ENCODE measurements at regions not wholly inside any gene's neighbourhood (a gene's known extent, or its start where the extent isn't known, plus 50 kb on each side); places are given as distances from the start of the nearest gene placed in this dataset.

- DNase-seq (ENCODE audit: low read depth in 2 of 2), result no peak
Measured at GRCh38 chr4:4746444-4746843, 113.0 kb upstream of the MSX1 start.

DNA sequence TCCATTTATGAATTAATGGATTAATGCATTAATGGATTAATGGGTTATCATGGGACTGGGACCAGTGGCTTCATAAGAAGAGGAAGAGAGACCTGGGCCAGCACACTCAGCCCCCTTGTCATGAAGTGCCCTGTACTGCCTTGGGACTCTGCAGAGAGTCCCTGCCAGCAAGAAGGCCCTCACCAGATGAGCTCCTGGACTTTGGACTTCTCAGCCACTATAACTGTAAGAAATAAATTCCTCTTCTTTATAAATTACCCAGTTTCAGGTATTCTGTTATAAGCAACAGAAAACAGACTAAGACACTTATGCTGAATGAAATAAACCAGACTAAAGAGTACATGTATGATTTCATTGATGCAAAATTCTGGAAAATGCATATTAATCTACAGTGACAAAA is 119.4 kb upstream of the MSX1 start:
- DNase-seq (ENCODE audit: low read depth in 2 of 2), result no peak

DNA sequence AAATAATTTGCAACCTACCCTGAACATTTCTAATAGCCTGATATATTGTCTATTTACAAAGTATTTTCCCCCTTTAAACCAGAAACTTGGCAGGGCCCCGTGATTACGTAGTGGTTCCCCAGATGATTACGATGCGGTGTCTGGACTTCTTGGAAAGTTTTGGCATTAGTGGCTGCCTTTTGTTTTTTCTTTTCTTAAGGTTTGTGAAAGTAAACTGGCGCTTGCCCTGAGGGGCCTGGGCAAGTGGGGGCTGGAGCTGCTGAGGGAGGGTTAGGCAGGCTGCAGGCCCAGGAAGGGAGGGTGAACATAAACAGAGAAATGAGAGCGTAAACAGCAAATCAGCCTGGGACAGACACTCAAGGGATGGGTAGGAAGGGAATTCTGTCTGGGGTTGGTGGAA is 123.6 kb upstream of the MSX1 start:
- DNase-seq (ENCODE audit: low read depth in 2 of 2), result no peak

GRCh38 chr4:4735136-4735750 is 124.2 kb upstream of the MSX1 start:
- DNase-seq (ENCODE audit: low read depth in 2 of 2), result no peak

GRCh38 chr4:4734425-4734824 is 125.0 kb upstream of the MSX1 start:
- no peak for DNase-seq (ENCODE audit: low read depth in 2 of 2)

GRCh38 chr4:4733663-4734062 is 125.8 kb upstream of the MSX1 start:
- no peak for DNase-seq (ENCODE audit: low read depth in 2 of 2)

DNA sequence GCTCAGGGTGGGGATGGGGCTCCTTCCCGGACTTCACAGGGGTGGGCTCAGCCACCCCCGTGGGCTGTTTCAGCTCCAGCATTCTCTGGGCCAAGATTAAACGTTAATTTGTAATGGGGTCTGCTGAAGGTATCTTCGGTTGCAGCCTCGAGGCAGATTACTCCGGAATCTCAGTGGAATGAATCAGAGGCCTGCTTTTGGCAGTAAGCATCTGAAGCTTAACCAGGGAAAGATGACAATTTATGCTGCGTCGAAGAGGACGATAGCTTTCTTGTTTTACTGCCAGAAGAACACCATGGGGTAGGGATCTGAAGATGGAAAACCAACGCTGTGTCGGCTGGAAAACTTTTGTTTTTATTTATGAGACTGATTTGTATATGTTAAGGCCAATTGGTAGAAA is 129.2 kb upstream of the MSX1 start:
- DNase-seq (ENCODE audit: low read depth in 2 of 2), result no peak

- no peak for DNase-seq (ENCODE audit: low read depth in 2 of 2)
Measured at GRCh38 chr4:4729206-4729605, 130.3 kb upstream of the MSX1 start.

- DNase-seq (ENCODE audit: low read depth in 2 of 2), result no peak
Measured at GRCh38 chr4:4727536-4727935, 131.9 kb upstream of the MSX1 start.

DNA sequence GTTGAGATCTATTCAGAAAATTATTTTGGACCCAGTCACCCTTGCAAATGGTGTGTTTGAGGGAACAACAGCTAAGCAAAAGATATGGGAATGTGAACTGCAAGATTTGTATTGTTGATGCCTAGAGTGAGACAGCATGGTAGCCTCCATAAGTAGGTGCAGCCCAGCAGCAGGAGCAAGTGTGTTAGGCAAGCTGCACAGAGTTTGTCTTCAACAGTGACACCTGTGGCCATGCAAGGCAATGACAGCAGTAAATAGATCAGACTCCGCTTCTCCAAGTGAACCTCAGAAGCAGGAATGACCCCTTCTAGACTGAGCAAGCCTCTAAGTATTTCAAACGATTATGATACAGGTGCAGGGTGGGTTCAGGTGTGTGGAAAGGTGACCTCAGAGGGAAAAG is 133.4 kb upstream of the MSX1 start:
- no peak for DNase-seq (ENCODE audit: low read depth in 2 of 2)

GRCh38 chr4:4724321-4724720 is 135.1 kb upstream of the MSX1 start:
- no peak for DNase-seq (ENCODE audit: low read depth in 2 of 2)

GRCh38 chr4:4721636-4722035 is 137.8 kb upstream of the MSX1 start:
- no peak for DNase-seq (ENCODE audit: low read depth in 2 of 2)

DNA sequence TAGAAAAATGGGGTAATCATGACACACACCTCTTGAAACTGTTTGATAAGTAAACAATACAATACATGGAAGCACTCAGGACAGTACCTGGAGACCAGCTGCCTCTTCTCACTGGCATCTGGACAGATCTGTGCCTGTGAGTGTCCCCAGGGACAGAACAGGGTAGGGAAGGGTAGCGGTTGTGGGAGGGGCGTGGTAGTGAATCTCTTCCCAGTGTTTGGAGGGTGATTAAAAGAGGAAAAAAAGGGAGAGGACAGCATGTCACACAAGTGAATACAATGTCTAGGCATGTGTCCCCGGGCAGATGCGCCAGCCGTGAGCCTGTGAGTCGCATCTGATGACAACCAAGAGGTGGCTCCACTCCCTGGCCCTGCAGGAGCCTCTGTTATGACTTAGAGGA is 138.8 kb upstream of the MSX1 start:
- no peak for DNase-seq (ENCODE audit: low read depth in 2 of 2)

- DNase-seq (ENCODE audit: low read depth in 2 of 2), result no peak
Measured at GRCh38 chr4:4719436-4719835, 140.0 kb upstream of the MSX1 start.

GRCh38 chr4:4717692-4718091 is 141.8 kb upstream of the MSX1 start:
- no peak for DNase-seq (ENCODE audit: low read depth in 2 of 2)

- DNase-seq (ENCODE audit: low read depth in 2 of 2), result no peak
Measured at GRCh38 chr4:4714331-4714730, 145.1 kb upstream of the MSX1 start.

GRCh38 chr4:4712800-4713528 is 146.5 kb upstream of the MSX1 start:
- DNase-seq (ENCODE audit: low read depth in 2 of 2), result peak in 1 of 2 donors; percentile 16

DNA sequence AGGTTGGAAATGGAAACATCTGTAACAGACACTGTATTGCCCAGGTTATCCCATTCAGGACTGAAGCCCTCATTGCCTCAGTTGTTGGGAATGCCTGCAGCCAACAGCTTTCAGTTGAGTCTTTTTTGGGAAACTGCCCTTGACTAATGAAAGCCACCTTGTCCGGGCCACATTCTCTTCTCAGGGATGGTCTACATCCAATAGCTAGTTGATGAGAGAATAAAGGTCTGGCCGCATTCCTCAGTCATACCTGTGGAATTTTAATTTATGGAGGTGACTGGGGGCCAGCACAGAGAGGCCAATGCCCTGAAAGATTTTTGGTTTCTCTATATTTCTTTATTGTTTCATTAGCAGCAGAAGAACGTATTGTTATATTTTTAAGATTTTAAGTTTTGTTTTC is 147.6 kb upstream of the MSX1 start:
- DNase-seq (ENCODE audit: low read depth in 2 of 2), result no peak

DNA sequence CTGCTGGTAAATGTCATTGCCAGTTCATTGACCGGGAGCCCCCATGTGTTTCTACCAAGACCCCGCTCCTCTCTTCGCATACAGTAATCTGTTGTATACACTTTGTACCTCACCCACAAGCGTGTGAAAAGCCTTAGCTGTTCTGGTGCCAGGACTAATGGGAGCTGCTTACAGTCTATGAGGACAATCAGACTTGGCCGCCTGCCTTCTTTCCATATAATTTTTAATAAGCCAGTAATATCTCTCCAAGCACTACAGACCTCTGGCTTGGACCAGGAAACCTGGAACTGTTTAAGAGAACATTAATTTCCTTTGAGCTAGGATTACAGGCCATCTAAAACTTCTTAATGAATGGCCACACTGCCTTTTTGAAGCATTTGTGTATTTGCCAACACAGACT is 149.7 kb upstream of the MSX1 start:
- no peak for DNase-seq (ENCODE audit: low read depth in 2 of 2)

DNA sequence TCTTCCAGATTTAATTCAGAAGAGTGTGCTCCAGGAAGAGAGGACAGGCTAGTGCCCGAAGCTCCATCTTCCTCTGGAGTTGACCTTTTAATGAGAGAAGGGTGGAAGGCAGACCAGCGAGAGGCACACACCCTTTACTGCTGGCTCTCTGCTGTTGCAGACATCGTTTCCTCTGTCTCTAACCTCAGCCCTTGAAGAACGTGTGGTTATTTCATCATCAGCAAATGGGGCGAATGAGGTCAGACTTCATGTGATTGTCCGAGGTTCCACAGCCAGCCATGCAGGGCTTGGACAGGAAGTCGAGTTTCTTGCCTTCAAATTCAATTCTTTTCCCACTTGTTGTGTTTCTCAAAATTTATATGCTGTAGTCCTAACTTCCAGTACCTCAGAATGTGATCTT is 155.2 kb upstream of the MSX1 start:
- peak in 1 of 2 donors; percentile 47 for DNase-seq (ENCODE audit: low read depth in 2 of 2)

GRCh38 chr4:4697584-4697983 is 155.7 kb upstream of the STX18 start:
- no peak for DNase-seq (ENCODE audit: low read depth in 2 of 2)

- no peak for DNase-seq (ENCODE audit: low read depth in 2 of 2)
Measured at GRCh38 chr4:4696530-4696929, 154.7 kb upstream of the STX18 start.

GRCh38 chr4:4695497-4695896 is 153.6 kb upstream of the STX18 start:
- DNase-seq (ENCODE audit: low read depth in 2 of 2), result no peak

DNA sequence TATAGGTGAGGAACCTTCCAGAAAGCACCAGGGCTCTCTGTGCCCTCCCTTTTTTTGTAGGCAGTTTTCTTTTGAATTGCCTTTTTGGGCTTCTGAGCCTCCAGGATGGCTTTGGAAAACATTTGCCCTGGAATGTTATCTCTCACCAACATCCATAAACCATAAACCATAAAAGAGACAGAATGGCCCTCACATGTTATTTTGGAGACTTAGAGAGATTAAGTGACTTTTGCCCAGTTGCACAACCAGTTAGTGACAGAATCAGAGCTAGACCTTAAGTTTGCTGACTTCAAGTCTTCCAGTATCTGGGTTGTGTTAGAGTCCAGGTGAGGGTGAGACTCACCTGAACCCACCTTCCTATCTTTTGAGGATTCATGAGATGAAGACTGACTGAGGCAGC is 153.0 kb upstream of the STX18 start:
- no peak for DNase-seq (ENCODE audit: low read depth in 2 of 2)

Measured in lung microvascular endothelial cell (primary cell).